ENCODE measurements at regions not wholly inside any gene's neighbourhood (a gene's known extent, or its start where the extent isn't known, plus 50 kb on each side); places are given as distances from the start of the nearest gene placed in this dataset.
"Not testable (repeated sequence)": the region's sequence is repeated elsewhere in the genome, so short reads cannot be mapped to it uniquely, and the experiment has no call there.

- no peak for DNase-seq
Measured at GRCh38 chr5:74454263-74455030, 186.1 kb downstream of the ENC1 start.

GRCh38 chr5:74452856-74453255 is 187.7 kb downstream of the ENC1 start:
- no peak for DNase-seq

GRCh38 chr5:74450095-74450494 is 190.4 kb downstream of the ENC1 start:
- no peak for DNase-seq

DNA sequence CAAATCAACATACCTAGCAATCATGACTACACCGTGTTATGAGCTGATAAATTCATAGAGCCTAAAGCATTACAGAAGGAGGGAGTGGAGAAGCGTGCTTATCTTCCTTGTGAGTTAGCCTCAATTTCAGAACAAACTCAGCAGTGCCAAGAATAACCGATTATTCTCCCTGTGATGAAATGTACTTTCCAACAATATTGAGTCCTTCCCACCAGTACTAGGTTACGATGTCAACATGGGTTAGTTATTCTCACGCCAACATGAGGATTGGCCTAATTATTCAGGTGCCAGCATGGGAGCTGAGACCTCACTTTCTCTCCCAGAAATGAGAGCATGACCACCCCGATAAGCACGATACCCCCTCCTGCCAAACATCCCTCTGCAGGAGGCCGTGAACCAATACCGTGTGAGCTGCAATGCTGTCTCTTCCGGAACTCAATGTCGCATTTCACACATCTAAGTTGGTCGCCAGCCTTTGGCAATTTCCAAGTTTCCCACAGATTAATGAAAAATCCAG is 193.7 kb downstream of the ENC1 start:
- no peak for DNase-seq

DNA sequence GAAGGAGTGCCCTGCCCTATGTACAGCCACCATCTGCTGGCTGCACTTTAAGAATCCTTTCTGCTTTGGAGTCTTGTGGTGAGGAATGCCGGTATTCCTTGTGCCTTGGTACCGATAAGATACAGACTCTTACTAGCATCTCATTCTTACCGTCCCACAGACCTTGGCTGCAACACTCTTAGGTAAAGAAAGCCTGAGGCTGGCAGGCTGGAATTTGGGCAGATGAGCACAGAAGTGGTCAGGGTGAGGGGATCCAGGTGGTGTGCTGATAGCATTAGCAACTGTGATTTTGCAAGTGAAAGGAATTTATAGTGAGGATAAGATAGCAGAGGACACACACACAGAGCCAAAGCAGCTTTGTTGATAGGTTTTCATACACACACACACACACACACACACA is 198.1 kb downstream of the ENC1 start:
- no peak for DNase-seq

DNA sequence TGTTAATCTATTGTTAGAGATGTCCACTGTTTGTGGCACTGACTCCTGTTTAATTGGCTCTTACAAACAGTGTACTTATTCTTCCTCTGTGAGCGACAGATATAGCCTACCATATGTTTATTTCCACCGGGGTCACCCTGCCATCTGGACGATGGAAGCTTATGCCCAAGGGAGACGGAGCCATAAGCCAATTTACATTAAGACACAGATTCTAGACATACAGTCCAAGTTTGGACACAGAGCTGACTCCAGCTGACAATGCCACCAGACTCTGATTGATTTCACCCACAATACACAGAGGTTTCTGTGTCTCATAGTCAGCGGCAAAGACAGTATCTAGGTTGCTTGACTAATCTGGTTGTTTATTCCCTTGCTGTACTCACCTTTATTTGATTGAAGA is 198.9 kb downstream of the ENC1 start:
- no peak for DNase-seq

GRCh38 chr5:74440341-74440740 is 200.2 kb downstream of the ENC1 start:
- DNase-seq, result no peak

DNA sequence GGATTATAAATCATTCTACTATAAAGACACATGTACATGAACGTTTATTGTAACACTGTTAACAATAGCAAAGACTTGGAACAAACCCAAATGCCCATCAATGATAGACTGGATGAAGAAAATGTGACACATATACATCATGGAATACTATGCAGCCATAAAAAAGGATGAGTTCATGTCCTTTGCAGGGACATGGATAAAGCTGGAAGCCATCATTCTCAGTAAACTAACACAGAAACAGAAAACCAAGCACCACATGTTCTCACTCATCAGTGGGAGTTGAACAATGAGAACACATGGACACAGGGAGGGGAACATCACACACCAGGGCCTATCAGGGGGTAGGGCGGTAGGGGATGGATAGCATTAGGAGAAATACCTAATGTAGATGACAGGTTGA is 202.7 kb downstream of the ENC1 start:
- not testable (repeated sequence) for DNase-seq

- no peak for DNase-seq
Measured at GRCh38 chr5:74433896-74434829, 206.4 kb downstream of the ENC1 start.

GRCh38 chr5:74433255-74433895 is 207.2 kb downstream of the ENC1 start:
- no peak for DNase-seq

- DNase-seq, result no peak
Measured at GRCh38 chr5:74432721-74433120, 207.8 kb downstream of the ENC1 start.

- DNase-seq, result no peak
Measured at GRCh38 chr5:74432216-74432615, 208.3 kb downstream of the ENC1 start.

GRCh38 chr5:74431290-74431669 is 209.2 kb downstream of the ENC1 start:
- DNase-seq, result no peak

DNA sequence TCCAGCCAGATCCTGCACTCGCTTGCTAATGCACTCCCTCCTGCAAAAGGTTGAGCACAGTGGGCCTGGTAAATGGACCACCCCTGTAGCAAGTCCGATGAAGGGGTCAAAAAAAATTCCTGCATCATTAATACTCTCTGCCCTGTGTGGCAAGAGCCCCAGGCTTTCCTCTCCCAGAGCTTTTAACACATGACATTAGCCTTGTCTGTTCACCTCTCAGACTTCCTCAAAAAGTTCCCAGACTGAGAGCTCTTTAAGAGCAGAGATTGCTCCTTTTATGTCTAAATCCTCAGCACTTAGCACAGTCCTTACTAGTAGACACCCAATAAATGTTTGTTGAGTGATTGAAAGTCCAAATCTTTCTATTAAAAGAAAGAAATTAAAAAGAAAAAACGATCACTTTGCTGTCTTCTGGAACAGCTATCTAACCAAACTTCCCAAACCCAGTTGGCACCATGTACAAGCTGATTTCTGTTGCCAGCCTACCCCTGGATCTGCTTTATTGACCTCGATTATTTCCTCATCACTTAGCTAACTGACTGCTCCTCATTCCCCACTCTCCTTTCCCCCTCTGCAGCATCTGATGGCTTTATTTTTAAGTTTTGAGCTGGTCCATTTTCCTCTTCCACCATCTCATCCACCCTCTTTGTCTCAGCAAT is 209.8 kb downstream of the ENC1 start:
- DNase-seq, result no peak

GRCh38 chr5:74429495-74429894 is 211.0 kb downstream of the ENC1 start:
- no peak for DNase-seq

DNA sequence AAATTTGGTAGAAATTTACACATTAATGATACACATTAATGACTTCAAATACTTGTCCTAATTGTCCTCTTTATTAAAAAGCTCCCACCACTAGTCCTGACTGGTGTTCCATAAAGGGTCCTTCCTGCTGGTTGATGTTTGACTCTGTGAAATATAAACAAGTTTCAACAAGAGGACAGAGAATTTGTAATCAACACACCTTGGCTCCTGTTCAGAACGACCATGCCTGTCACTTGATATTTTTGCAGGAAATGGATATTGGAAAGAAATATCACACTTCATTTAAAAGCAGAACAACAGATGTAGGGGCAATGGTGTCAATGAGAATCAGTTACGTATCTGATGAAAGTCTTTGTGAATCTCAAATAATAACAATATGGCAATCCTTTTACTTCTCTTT is 211.7 kb downstream of the ENC1 start:
- no peak for DNase-seq

DNA sequence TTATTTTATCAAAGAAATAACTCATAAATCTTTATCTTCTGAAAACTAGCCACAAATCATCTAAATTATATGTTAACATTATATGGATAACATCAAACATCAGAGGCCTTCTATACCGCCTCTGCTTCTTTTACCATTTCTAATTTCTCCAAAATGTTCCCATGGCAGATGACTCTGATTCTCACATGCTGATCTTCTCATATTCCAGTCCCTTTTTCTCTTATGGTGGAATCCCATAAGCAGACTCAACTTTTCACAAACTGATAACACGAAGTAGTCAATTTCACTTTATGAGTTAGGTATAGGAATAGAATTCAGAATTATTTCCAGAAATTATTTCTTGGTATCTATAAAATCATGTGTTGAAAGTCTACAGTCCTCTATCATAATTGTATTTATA is 212.3 kb downstream of the ENC1 start:
- no peak for DNase-seq

GRCh38 chr5:74426506-74426905 is 214.0 kb downstream of the ENC1 start:
- no peak for DNase-seq

- DNase-seq, result no peak
Measured at GRCh38 chr5:74424162-74424868, 216.2 kb downstream of the ENC1 start.

GRCh38 chr5:74423383-74423782 is 217.1 kb downstream of the ENC1 start:
- DNase-seq, result no peak

GRCh38 chr5:74422671-74423070 is 217.9 kb downstream of the ENC1 start:
- DNase-seq, result no peak

DNA sequence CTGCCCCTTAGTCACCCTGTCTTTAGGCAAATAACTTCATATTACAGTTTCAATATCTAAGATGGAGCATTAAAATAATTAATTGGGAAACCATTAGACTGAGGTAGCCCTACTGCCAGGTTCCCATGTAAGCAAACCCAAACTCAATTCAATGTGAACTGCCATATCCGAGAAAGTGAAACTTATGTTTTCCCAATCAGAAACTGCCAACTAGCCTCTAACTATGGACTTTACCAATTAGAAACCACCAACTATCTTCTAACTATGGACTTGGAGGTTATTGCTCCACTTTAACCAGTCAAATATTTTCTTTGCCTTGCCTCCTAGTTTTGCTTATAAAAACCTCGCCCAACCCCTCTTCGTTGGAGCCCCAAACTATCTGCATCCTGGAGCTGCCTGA is 218.5 kb downstream of the ENC1 start:
- DNase-seq, result no peak

Measured in activated effector memory CD4-positive, alpha-beta T cell treated with Interleukin-2 at 50 U/mL for 16 hours (primary cell).